ENCODE measurements at regions not wholly inside any gene's neighbourhood (a gene's known extent, or its start where the extent isn't known, plus 50 kb on each side); places are given as distances from the start of the nearest gene placed in this dataset.
"Not testable (repeated sequence)": the region's sequence is repeated elsewhere in the genome, so short reads cannot be mapped to it uniquely, and the experiment has no call there.

- DNase-seq (ENCODE audit: low read depth in 2 of 2), result no peak
These were observed 56.7 kb downstream of the CCDC74A start for GRCh38 chr2:131584380-131584779.

- DNase-seq (ENCODE audit: low read depth in 2 of 2), result no peak
These were observed 57.3 kb downstream of the CCDC74A start for GRCh38 chr2:131584940-131585339.

- no peak for DNase-seq (ENCODE audit: low read depth in 2 of 2)
These were observed 60.6 kb downstream of the CCDC74A start for GRCh38 chr2:131588152-131588873.

GRCh38 chr2:131589126-131589525 lies 61.4 kb downstream of the CCDC74A start:
- DNase-seq (ENCODE audit: low read depth in 2 of 2), result not testable (repeated sequence)

GRCh38 chr2:131590366-131590765 lies 62.7 kb downstream of the CCDC74A start:
- DNase-seq (ENCODE audit: low read depth in 2 of 2), result no peak

GRCh38 chr2:131590896-131591295 lies 63.2 kb downstream of the CCDC74A start:
- DNase-seq (ENCODE audit: low read depth in 2 of 2), result no peak

- DNase-seq (ENCODE audit: low read depth in 2 of 2), result not testable (repeated sequence)
These were observed 68.9 kb downstream of the CCDC74A start for GRCh38 chr2:131596561-131596960.

- DNase-seq (ENCODE audit: low read depth in 2 of 2), result not testable (repeated sequence)
These were observed 74.8 kb downstream of the CCDC74A start for GRCh38 chr2:131602444-131602843.

GRCh38 chr2:131604652-131605051 lies 77.0 kb downstream of the CCDC74A start:
- not testable (repeated sequence) for DNase-seq (ENCODE audit: low read depth in 2 of 2)

GRCh38 chr2:131606366-131606765 lies 78.7 kb downstream of the CCDC74A start:
- not testable (repeated sequence) for DNase-seq (ENCODE audit: low read depth in 2 of 2)

- DNase-seq (ENCODE audit: low read depth in 2 of 2), result not testable (repeated sequence)
These were observed 79.4 kb downstream of the CCDC74A start for GRCh38 chr2:131607056-131607455.

- DNase-seq (ENCODE audit: low read depth in 2 of 2), result not testable (repeated sequence)
These were observed 86.9 kb downstream of the CCDC74A start for GRCh38 chr2:131614539-131614938.

GRCh38 chr2:131618320-131618719 lies 90.6 kb downstream of the CCDC74A start:
- not testable (repeated sequence) for DNase-seq (ENCODE audit: low read depth in 2 of 2)

- not testable (repeated sequence) for DNase-seq (ENCODE audit: low read depth in 2 of 2)
These were observed 95.2 kb downstream of the CCDC74A start for GRCh38 chr2:131622874-131623273.

- not testable (repeated sequence) for DNase-seq (ENCODE audit: low read depth in 2 of 2)
These were observed 98.3 kb downstream of the CCDC74A start for GRCh38 chr2:131626011-131626410.

- not testable (repeated sequence) for DNase-seq (ENCODE audit: low read depth in 2 of 2)
These were observed 98.9 kb downstream of the CCDC74A start for GRCh38 chr2:131626565-131626964.

- DNase-seq (ENCODE audit: low read depth in 2 of 2), result not testable (repeated sequence)
These were observed 100.1 kb downstream of the CCDC74A start for GRCh38 chr2:131627777-131628176.

- DNase-seq (ENCODE audit: low read depth in 2 of 2), result not testable (repeated sequence)
These were observed 104.0 kb downstream of the CCDC74A start for GRCh38 chr2:131631648-131632047.

- not testable (repeated sequence) for DNase-seq (ENCODE audit: low read depth in 2 of 2)
These were observed 105.7 kb downstream of the CCDC74A start for GRCh38 chr2:131633405-131633804.

GRCh38 chr2:131633827-131634695 lies 106.4 kb downstream of the CCDC74A start:
- DNase-seq (ENCODE audit: low read depth in 2 of 2), result not testable (repeated sequence)

- no peak for DNase-seq (ENCODE audit: low read depth in 2 of 2)
These were observed 107.9 kb downstream of the CCDC74A start for GRCh38 chr2:131635611-131636010.

- not testable (repeated sequence) for DNase-seq (ENCODE audit: low read depth in 2 of 2)
These were observed 109.1 kb downstream of the CCDC74A start for GRCh38 chr2:131636704-131637308.

Measured in stimulated activated CD8-positive, alpha-beta memory T cell treated with anti-CD3 and anti-CD28 coated beads, Interleukin-2, amount 100 ng/mL, for 1 hour (primary cell).